ENCODE measurements at regions not wholly inside any gene's neighbourhood (a gene's known extent, or its start where the extent isn't known, plus 50 kb on each side); places are given as distances from the start of the nearest gene placed in this dataset.

- TF ChIP-seq CTCF (conservative IDR thresholded peaks at IDR 0.05; ENCODE audit: low read length) = no peak
- no peak for TF ChIP-seq EZH2phosphoT487 (IDR thresholded peaks at IDR 0.05; ENCODE audit: borderline replicate concordance, low read depth, low read length)
Measured at GRCh38 chr5:165420493-165420892, 1915.1 kb downstream of the MAT2B start.
